HEK293 (cell line): ENCODE measurements at regions not wholly inside any gene's neighbourhood (a gene's known extent, or its start where the extent isn't known, plus 50 kb on each side); places are given as distances from the start of the nearest gene placed in this dataset.

Experiments
- CTCF ChIP-seq: fragments of 450-650 bp; formaldehyde crosslinking; IDR thresholded peaks from 2 replicates; pipeline ENCODE4 v1.5.1; 2016; ENCODE audit warnings: missing biosample characterization, missing genetic modification characterization
- ZNF155 ChIP-seq: fragments of 450-650 bp; formaldehyde crosslinking; IDR thresholded peaks from 2 replicates; pipeline ENCODE4 v1.5.1; 2016; ENCODE audit warnings: missing biosample characterization, missing genetic modification characterization
- ZNF16 ChIP-seq: fragments of 450-650 bp; formaldehyde crosslinking; IDR thresholded peaks from 2 replicates; pipeline ENCODE4 v1.5.1; 2016; ENCODE audit warnings: low read depth, missing biosample characterization, missing genetic modification characterization
- ZNF223 ChIP-seq: fragments of 450-650 bp; formaldehyde crosslinking; IDR thresholded peaks from 2 replicates; pipeline ENCODE4 v1.5.1; 2016; ENCODE audit warnings: missing biosample characterization, missing genetic modification characterization
- ZNF24 ChIP-seq: fragments of 450-650 bp; formaldehyde crosslinking; IDR thresholded peaks from 2 replicates; pipeline ENCODE4 v1.5.1; 2016; ENCODE audit warnings: missing biosample characterization, missing genetic modification characterization
- ZNF280D ChIP-seq: fragments of 450-650 bp; formaldehyde crosslinking; IDR thresholded peaks from 2 replicates; pipeline ENCODE4 v1.5.1; 2016; ENCODE audit warnings: missing biosample characterization, missing genetic modification characterization
- ZNF350 ChIP-seq: fragments of 450-650 bp; formaldehyde crosslinking; IDR thresholded peaks from 2 replicates; pipeline ENCODE4 v1.5.0; 2017; ENCODE audit warnings: missing biosample characterization, mild to moderate bottlenecking, missing genetic modification characterization

- TF ChIP-seq ZNF223 (tag by site-specific recombination) = no peak
- no peak for TF ChIP-seq ZNF16 (tag by site-specific recombination)
- TF ChIP-seq CTCF (tag by site-specific recombination) = no peak
- no peak for TF ChIP-seq ZNF280D
- no peak for TF ChIP-seq ZNF24 (tag by site-specific recombination)
- TF ChIP-seq ZNF350 (tag by site-specific recombination) = no peak
- TF ChIP-seq ZNF155 (tag by site-specific recombination) = no peak
Measured at GRCh38 chr5:84642795-84643194, 258.1 kb upstream of the EDIL3 start.
